Mesodermal cell (in vitro differentiated cells): ENCODE measurements at regions not wholly inside any gene's neighbourhood (a gene's known extent, or its start where the extent isn't known, plus 50 kb on each side); places are given as distances from the start of the nearest gene placed in this dataset.
"Not testable (repeated sequence)": the region's sequence is repeated elsewhere in the genome, so short reads cannot be mapped to it uniquely, and the experiment has no call there.

Experiments
- H3K27ac ChIP-seq: 2 replicates; pipeline ENCODE4 v1.7.0; 2013; ENCODE audit warnings: mild to moderate bottlenecking, low read depth, low read length, moderate library complexity; ENCODE audit not compliant: severe bottlenecking
- H3K36me3 ChIP-seq: 2 replicates; pipeline ENCODE4 v1.7.1; 2013; ENCODE audit warnings: mild to moderate bottlenecking, low read length, moderate library complexity; ENCODE audit not compliant: control insufficient read depth, insufficient read depth
- H3K4me1 ChIP-seq: one replicate; pipeline ENCODE4 v1.7.1; 2013; ENCODE audit warnings: mild to moderate bottlenecking, low read length; ENCODE audit not compliant: insufficient read depth, control insufficient read depth, poor library complexity, severe bottlenecking
- H3K4me3 ChIP-seq: 2 replicates; pipeline ENCODE4 v1.7.0; 2013; ENCODE audit warnings: low read length, control low read depth, mild to moderate bottlenecking; ENCODE audit not compliant: insufficient read depth, poor library complexity, severe bottlenecking; ENCODE audit errors: extremely low read depth
- H3K9me3 ChIP-seq: 2 replicates; pipeline ENCODE4 v1.7.1; 2013; ENCODE audit warnings: mild to moderate bottlenecking, low read length, moderate library complexity; ENCODE audit not compliant: control insufficient read depth
- WGBS, 2 experiments: methylation state at CpG; one replicate each; pipeline ENCODE4 v1.1.5; 2013; ENCODE audit warnings: missing lambda C conversion rate in 2 of 2; ENCODE audit not compliant: insufficient coverage in 2 of 2; 5-methylcytosine and 5-hydroxymethylcytosine counted together

GRCh38 chr9:87387351-87388011, 110.2 kb upstream of the DAPK1 start:
- Histone ChIP-seq H3K9me3 (no peaks in the 10 kb centered on the region), H3K4me1 (no peaks in the 10 kb centered on the region), H3K27ac (no peak overlapping the region), H3K4me3 (no peak overlapping the region), H3K36me3 (no peaks in the 10 kb centered on the region)
- WGBS, 2 experiments, result 60 to 90% methylated on average over 1 to 2 of the region's 5 CpGs

- H3K36me3 ChIP-seq, H3K9me3 ChIP-seq, H3K4me1 ChIP-seq, H3K27ac ChIP-seq, H3K4me3 ChIP-seq: not testable (repeated sequence)
- 67 to 92% methylated on average over 1 to 5 of the region's 8 CpGs for WGBS, 2 experiments
Observed at GRCh38 chr9:87388708-87389107, 109.0 kb upstream of the DAPK1 start.

GRCh38 chr9:87389936-87390335, 107.7 kb upstream of the DAPK1 start:
- no peak overlapping the region for H3K27ac ChIP-seq
- no peak overlapping the region for H3K4me3 ChIP-seq
- no peaks in the 10 kb centered on the region for H3K36me3 ChIP-seq
- H3K4me1 ChIP-seq, result no peaks in the 10 kb centered on the region
- no peaks in the 10 kb centered on the region for H3K9me3 ChIP-seq
- WGBS, 2 experiments, result 92 to 100% methylated on average over 2 of the region's 3 CpGs

- Histone ChIP-seq H3K4me1 (no peaks in the 10 kb centered on the region), H3K27ac (no peak overlapping the region), H3K9me3 (no peaks in the 10 kb centered on the region), H3K4me3 (no peak overlapping the region), H3K36me3 (no peaks in the 10 kb centered on the region)
- WGBS, 2 experiments, result 13 to 73% methylated on average over 1 to 2 of the region's 2 CpGs
Observed at GRCh38 chr9:87390361-87390760, 107.3 kb upstream of the DAPK1 start.

- WGBS, 2 experiments, result no CpG with 5 or more reads among the region's 2 CpGs
- no peak overlapping the region for H3K27ac ChIP-seq
- no peaks in the 10 kb centered on the region for H3K9me3 ChIP-seq
- no peak overlapping the region for H3K4me3 ChIP-seq
- no peaks in the 10 kb centered on the region for H3K36me3 ChIP-seq
- no peaks in the 10 kb centered on the region for H3K4me1 ChIP-seq
Observed at GRCh38 chr9:87392086-87392485, 105.6 kb upstream of the DAPK1 start.

GRCh38 chr9:87393706-87394230, 103.9 kb upstream of the DAPK1 start:
- Histone ChIP-seq H3K36me3 (no peaks in the 10 kb centered on the region), H3K4me3 (no peak overlapping the region), H3K4me1 (no peaks in the 10 kb centered on the region), H3K27ac (no peak overlapping the region), H3K9me3 (no peaks in the 10 kb centered on the region)
- 80 to 86% methylated on average over 3 of the region's 4 CpGs for WGBS, 2 experiments

GRCh38 chr9:87395804-87396479, 101.7 kb upstream of the DAPK1 start:
- 87 to 98% methylated on average over 10 to 11 of the region's 11 CpGs for WGBS, 2 experiments
- H3K4me3 ChIP-seq, result no peak overlapping the region
- no peaks in the 10 kb centered on the region for H3K9me3 ChIP-seq
- no peak overlapping the region for H3K27ac ChIP-seq
- no peaks in the 10 kb centered on the region for H3K4me1 ChIP-seq
- H3K36me3 ChIP-seq, result no peaks in the 10 kb centered on the region

GRCh38 chr9:87401681-87402080, 96.0 kb upstream of the DAPK1 start:
- H3K36me3 ChIP-seq, result no peaks in the 10 kb centered on the region
- peaks cover 12% of the 10 kb centered on the region for H3K4me1 ChIP-seq
- H3K4me3 ChIP-seq, result no peak overlapping the region
- WGBS, 2 experiments, result 83 to 100% methylated on average over 3 of the region's 7 CpGs
- no peak overlapping the region for H3K27ac ChIP-seq
- no peaks in the 10 kb centered on the region for H3K9me3 ChIP-seq

GRCh38 chr9:87402537-87402936, 95.1 kb upstream of the DAPK1 start:
- H3K4me1 ChIP-seq, result peaks cover 14% of the 10 kb centered on the region
- H3K4me3 ChIP-seq, result no peak overlapping the region
- H3K27ac ChIP-seq, result no peak overlapping the region
- no peaks in the 10 kb centered on the region for H3K36me3 ChIP-seq
- H3K9me3 ChIP-seq, result no peaks in the 10 kb centered on the region
- no CpG with 5 or more reads among the region's 3 CpGs for WGBS, 2 experiments

GRCh38 chr9:87405677-87406542, 91.8 kb upstream of the DAPK1 start:
- Histone ChIP-seq H3K27ac (no peak overlapping the region), H3K9me3 (no peaks in the 10 kb centered on the region), H3K4me1 (peaks cover 14% of the 10 kb centered on the region), H3K4me3 (no peak overlapping the region), H3K36me3 (no peaks in the 10 kb centered on the region)
- no CpG with 5 or more reads among the region's 3 CpGs for WGBS, 2 experiments
